ENCODE measurements at regions not wholly inside any gene's neighbourhood (a gene's known extent, or its start where the extent isn't known, plus 50 kb on each side); places are given as distances from the start of the nearest gene placed in this dataset.

- Mint-ChIP-seq H3K27me3 (ENCODE audit: low read depth, poor library complexity) (no peaks in the 10 kb centered on the region), H3K27ac (no peak overlapping the region)
Measured at GRCh38 chr14:31963587-31963986, 113.5 kb upstream of the ARHGAP5 start.

GRCh38 chr14:31964490-31964889 is 112.6 kb upstream of the ARHGAP5 start:
- Mint-ChIP-seq H3K36me3 (ENCODE audit: low read depth) (peaks cover 3% of the 10 kb centered on the region), H3K9me3 (no peaks in the 10 kb centered on the region), H3K4me1 (peaks cover 27% of the 10 kb centered on the region), H3K27ac (no peak overlapping the region), H3K4me3 (no peak overlapping the region), H3K27me3 (ENCODE audit: low read depth, poor library complexity) (no peaks in the 10 kb centered on the region)
- no peak for TF ChIP-seq CTCF (IDR thresholded peaks at IDR 0.05)
- DNase-seq = no peak

More at GRCh38 chr14:31963587-31963986, 113.5 kb upstream of the ARHGAP5 start:
- Mint-ChIP-seq H3K4me3 (no peak overlapping the region), H3K9me3 (no peaks in the 10 kb centered on the region), H3K36me3 (ENCODE audit: low read depth) (peaks cover 8% of the 10 kb centered on the region), H3K4me1 (peaks cover 18% of the 10 kb centered on the region)
- TF ChIP-seq CTCF (IDR thresholded peaks at IDR 0.05) = no peak
- no peak for DNase-seq

GRCh38 chr14:31965071-31965734 is 111.9 kb upstream of the ARHGAP5 start:
- peaks cover 31% of the 10 kb centered on the region for H3K4me1 Mint-ChIP-seq
- DNase-seq = no peak
- H3K27me3 Mint-ChIP-seq (ENCODE audit: low read depth, poor library complexity) = no peaks in the 10 kb centered on the region
- H3K9me3 Mint-ChIP-seq = no peaks in the 10 kb centered on the region
- no peak overlapping the region for H3K4me3 Mint-ChIP-seq
- no peak overlapping the region for H3K27ac Mint-ChIP-seq
- TF ChIP-seq CTCF (IDR thresholded peaks at IDR 0.05) = no peak
- H3K36me3 Mint-ChIP-seq (ENCODE audit: low read depth) = peaks cover 3% of the 10 kb centered on the region

GRCh38 chr14:31965735-31966598 is 111.1 kb upstream of the ARHGAP5 start:
- no peak for TF ChIP-seq CTCF (IDR thresholded peaks at IDR 0.05)
- Mint-ChIP-seq H3K27me3 (ENCODE audit: low read depth, poor library complexity) (no peaks in the 10 kb centered on the region), H3K36me3 (ENCODE audit: low read depth) (no peaks in the 10 kb centered on the region), H3K4me3 (no peak overlapping the region), H3K9me3 (peaks cover 2% of the 10 kb centered on the region), H3K27ac (no peak overlapping the region), H3K4me1 (peaks cover 31% of the 10 kb centered on the region)
- no peak for DNase-seq

GRCh38 chr14:31966896-31967668 is 110.0 kb upstream of the ARHGAP5 start:
- Mint-ChIP-seq H3K9me3 (peaks cover 7% of the 10 kb centered on the region), H3K4me3 (no peak overlapping the region), H3K36me3 (ENCODE audit: low read depth) (no peaks in the 10 kb centered on the region), H3K27me3 (ENCODE audit: low read depth, poor library complexity) (no peaks in the 10 kb centered on the region), H3K4me1 (peaks cover 31% of the 10 kb centered on the region), H3K27ac (no peak overlapping the region)
- no peak for TF ChIP-seq CTCF (IDR thresholded peaks at IDR 0.05)
- no peak for DNase-seq

Measured in nephron progenitor cell (in vitro differentiated cells).